PFSK-1 (cell line): ENCODE measurements at regions not wholly inside any gene's neighbourhood (a gene's known extent, or its start where the extent isn't known, plus 50 kb on each side); places are given as distances from the start of the nearest gene placed in this dataset.

Source experiments
- FOXP2 ChIP-seq: optimal IDR thresholded peaks from 2 replicates; pipeline ENCODE3; 2011; ENCODE audit warnings: borderline replicate concordance, control low read depth, inconsistent platforms; ENCODE audit not compliant: insufficient read depth; ENCODE audit errors: extremely low read length, extremely low read depth
- POLR2AphosphoS5 ChIP-seq: IDR thresholded peaks from 2 replicates; pipeline ENCODE4 v1.6.1; 2012; ENCODE audit warnings: low read depth, mild to moderate bottlenecking, control low read depth, low read length, moderate library complexity
- REST ChIP-seq, 2 experiments: IDR thresholded peaks; 2 replicates each; pipeline versions ENCODE4 v1.6.1 to v1.8.0; 2011 to 2012; ENCODE audit warnings: low read depth in 2 of 2, low read length in 2 of 2, control low read depth in 1 of 2, inconsistent platforms in 1 of 2, mild to moderate bottlenecking in 1 of 2, moderate library complexity in 1 of 2; ENCODE audit not compliant: insufficient read depth in 1 of 2
- SIN3A ChIP-seq: IDR thresholded peaks from 2 replicates; pipeline ENCODE4 v1.6.1; 2012; ENCODE audit warnings: mild to moderate bottlenecking, low read length, moderate library complexity, borderline replicate concordance; ENCODE audit not compliant: insufficient read depth
- TAF1 ChIP-seq: IDR thresholded peaks from 2 replicates; pipeline ENCODE4 v1.6.1; 2012; ENCODE audit warnings: low read length, control low read depth, borderline replicate concordance; ENCODE audit not compliant: insufficient read depth

DNA sequence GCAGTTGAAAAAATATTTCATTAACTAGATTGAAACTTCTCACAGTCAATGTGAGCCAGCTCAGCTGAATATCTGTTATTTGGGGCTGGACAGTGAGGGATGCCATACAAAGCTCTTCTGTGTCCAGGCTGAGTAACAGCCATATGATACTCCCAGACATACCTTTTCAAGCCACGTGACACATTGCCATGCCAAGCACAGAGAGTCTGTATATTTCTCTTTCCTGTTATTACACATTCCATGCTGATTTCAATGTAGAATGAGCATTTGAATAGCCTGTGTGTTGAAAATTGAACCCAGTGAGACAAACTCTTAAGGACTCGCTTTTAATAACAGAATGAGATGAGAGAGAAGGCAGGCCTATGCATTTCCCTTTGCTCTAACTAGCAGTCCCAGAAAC lies 334.7 kb upstream of the RASGRP1 start:
- TF ChIP-seq REST (IDR thresholded peaks at IDR 0.05; ENCODE audit: insufficient read depth in 1 of 2, low read depth in 2 of 2, low read length in 2 of 2) (no peak), FOXP2 (no peak), SIN3A (no peak), TAF1 (no peak), POLR2AphosphoS5 (no peak)

- TF ChIP-seq TAF1 (no peak), FOXP2 (no peak), SIN3A (no peak), REST (IDR thresholded peaks at IDR 0.05; ENCODE audit: insufficient read depth in 1 of 2, low read depth in 2 of 2, low read length in 2 of 2) (no peak), POLR2AphosphoS5 (no peak)
Measured at GRCh38 chr15:38904298-38904697, 339.7 kb upstream of the RASGRP1 start.

GRCh38 chr15:38905632-38906031 lies 341.0 kb upstream of the RASGRP1 start:
- TF ChIP-seq REST (IDR thresholded peaks at IDR 0.05; ENCODE audit: insufficient read depth in 1 of 2, low read depth in 2 of 2, low read length in 2 of 2) (no peak), POLR2AphosphoS5 (no peak), TAF1 (no peak), FOXP2 (no peak), SIN3A (no peak)

DNA sequence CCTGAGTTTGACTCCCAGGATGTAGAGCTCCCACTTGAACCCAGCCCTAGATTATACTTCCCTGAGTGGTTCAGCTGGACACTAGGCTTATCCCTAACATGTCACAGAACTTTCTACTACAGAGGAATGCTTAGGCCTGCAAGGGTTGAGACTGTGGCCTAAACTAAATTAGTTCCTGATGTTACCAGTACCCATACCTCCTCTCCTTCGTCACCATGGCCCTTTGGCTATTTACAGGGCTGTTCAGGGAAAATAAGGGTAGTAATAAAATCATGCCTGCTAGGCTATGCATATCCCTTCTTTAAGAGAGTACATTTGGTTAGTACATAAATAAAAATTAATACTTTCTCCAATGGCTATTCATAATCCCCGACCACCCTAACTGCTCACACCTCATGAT lies 356.4 kb upstream of the RASGRP1 start:
- no peak for TF ChIP-seq REST (IDR thresholded peaks at IDR 0.05; ENCODE audit: insufficient read depth in 1 of 2, low read depth in 2 of 2, low read length in 2 of 2)
- TF ChIP-seq POLR2AphosphoS5 = no peak
- no peak for TF ChIP-seq TAF1
- TF ChIP-seq SIN3A = no peak
- TF ChIP-seq FOXP2 = no peak

DNA sequence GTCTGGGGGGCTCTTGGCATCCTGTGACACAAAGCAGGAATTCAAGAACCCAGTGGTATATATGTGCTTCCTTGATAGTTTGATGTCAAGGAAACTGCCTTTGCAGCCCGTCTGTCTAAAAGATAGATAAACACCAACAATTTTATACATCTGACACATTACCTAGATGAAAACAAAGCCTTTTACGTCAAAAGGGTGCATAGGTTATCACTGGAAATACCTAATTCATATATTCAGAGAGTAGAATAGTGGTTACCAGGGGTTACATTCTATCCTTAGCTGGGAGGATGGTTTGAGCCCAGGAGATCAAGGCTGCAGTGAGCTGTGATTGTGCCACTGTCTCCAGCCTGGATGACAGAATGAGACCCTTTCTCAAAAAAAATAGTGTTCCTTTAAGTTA lies 356.9 kb upstream of the RASGRP1 start:
- TF ChIP-seq SIN3A (no peak), FOXP2 (no peak)

DNA sequence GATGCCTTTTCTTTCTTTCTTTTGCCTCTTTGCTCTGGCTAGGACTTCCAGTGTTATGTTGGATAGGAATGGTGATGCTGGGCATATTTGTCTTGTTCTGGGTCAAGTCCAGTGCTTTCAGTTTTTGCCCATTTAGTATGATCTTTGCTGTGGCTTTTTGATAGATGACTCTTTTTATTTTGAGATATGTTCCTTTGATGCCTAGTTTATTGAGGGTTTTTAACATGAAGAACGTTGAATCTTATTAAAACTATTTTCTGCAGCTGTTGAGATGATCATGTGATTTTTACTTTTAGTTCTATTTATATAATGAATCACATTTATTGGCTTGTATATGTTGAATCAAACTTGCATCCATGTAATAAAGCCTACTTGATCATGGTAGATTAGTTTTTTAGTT lies 363.8 kb upstream of the RASGRP1 start:
- TF ChIP-seq REST (IDR thresholded peaks at IDR 0.05; ENCODE audit: insufficient read depth in 1 of 2, low read depth in 2 of 2, low read length in 2 of 2) = no peak
- TF ChIP-seq FOXP2 = no peak
- no peak for TF ChIP-seq POLR2AphosphoS5
- TF ChIP-seq SIN3A = no peak
- TF ChIP-seq TAF1 = no peak
